RWPE1 (cell line): ENCODE measurements at regions not wholly inside any gene's neighbourhood (a gene's known extent, or its start where the extent isn't known, plus 50 kb on each side); places are given as distances from the start of the nearest gene placed in this dataset.

Experiments
- CTCF ChIA-PET: fragments of 350-600 bp; sonication (Branson Sonifier 250); formaldehyde crosslinking; extraction: SDS; loops from one replicate; lab custom pipeline; 2021; lab: Yijun Ruan, JAX
- POLR2A ChIA-PET: fragments of 400-600 bp; formaldehyde crosslinking; extraction: SDS; loops from one replicate; lab custom pipeline; 2020; ENCODE audit warnings: antibody characterized with exemption; ENCODE audit not compliant: low non-redundant PET; lab: Yijun Ruan, JAX
- DNase-seq: peaks from one replicate; pipeline ENCODE4 v3.0.0; 2012; ENCODE audit warnings: low spot score
- H3K27ac ChIP-seq: fragments of 450-650 bp; 2 replicates; pipeline ENCODE4 v1.5.1; 2017
- TF ChIP-seq, protein P1 (sequence below): fragments of 450-650 bp; conservative IDR thresholded peaks from 2 replicates; pipeline ENCODE4 v1.5.1; 2017; ENCODE audit warnings: low read depth, mild to moderate bottlenecking

DNA sequence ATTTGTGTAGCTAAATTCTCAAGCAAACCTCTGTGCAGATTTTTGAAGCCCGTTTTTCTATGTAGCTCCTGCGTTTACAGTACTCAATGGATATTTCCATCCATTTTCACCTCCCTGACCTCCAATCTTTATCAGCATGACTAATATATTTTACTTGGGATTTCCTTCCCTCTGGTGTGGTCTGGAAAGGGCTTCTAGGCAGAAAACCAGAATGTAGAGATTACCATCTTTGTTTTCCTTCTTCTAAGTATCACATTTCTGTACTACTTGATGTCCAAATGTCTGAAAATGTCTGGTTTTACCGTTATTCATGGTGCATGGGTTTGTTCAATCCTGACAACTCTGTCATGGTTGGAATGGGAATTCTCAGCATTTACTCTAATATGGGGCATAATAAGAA, 907.6 kb upstream of the FLRT2 start:
- H3K27ac ChIP-seq: no peak overlapping the region
- CTCF ChIA-PET: no interaction called here
- POLR2A ChIA-PET: no interaction called here
- TF ChIP-seq, protein P1, sequence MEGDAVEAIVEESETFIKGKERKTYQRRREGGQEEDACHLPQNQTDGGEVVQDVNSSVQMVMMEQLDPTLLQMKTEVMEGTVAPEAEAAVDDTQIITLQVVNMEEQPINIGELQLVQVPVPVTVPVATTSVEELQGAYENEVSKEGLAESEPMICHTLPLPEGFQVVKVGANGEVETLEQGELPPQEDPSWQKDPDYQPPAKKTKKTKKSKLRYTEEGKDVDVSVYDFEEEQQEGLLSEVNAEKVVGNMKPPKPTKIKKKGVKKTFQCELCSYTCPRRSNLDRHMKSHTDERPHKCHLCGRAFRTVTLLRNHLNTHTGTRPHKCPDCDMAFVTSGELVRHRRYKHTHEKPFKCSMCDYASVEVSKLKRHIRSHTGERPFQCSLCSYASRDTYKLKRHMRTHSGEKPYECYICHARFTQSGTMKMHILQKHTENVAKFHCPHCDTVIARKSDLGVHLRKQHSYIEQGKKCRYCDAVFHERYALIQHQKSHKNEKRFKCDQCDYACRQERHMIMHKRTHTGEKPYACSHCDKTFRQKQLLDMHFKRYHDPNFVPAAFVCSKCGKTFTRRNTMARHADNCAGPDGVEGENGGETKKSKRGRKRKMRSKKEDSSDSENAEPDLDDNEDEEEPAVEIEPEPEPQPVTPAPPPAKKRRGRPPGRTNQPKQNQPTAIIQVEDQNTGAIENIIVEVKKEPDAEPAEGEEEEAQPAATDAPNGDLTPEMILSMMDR: no peak
- no peak for DNase-seq

DNA sequence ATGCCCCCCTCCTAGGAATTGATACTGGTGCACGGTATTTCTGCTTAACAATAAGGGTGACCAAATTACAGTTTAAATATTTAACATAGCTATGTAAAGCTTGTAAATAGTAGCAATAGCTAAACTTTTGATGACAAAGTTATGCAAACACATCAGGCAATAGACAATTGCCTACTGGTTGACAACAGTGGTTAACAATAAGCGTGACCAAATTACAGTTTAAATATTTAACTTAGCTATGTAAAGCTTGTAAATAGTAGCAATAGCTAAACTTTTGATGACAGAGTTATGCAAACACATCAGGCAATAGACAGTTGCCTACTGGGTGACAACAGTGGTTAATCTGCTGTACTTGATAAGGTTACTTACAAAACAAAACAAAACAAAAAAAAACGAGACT, 886.5 kb upstream of the FLRT2 start:
- POLR2A ChIA-PET: no interaction called here
- DNase-seq: no peak
- TF ChIP-seq, protein P1: no peak
- no peak overlapping the region for H3K27ac ChIP-seq
- CTCF ChIA-PET: interaction anchor here (0.6 kb wide), 1 partner anchor 393 kb away, joined by 3 read pairs; no protein-coding TSS in a partner anchor

- CTCF ChIA-PET: interaction anchor here (0.7 kb wide), 1 partner anchor 818 kb away, joined by 4 read pairs; no protein-coding TSS in a partner anchor
- TF ChIP-seq, protein P1: no peak
- POLR2A ChIA-PET: no interaction called here
- H3K27ac ChIP-seq: no peak overlapping the region
- no peak for DNase-seq
Measured at GRCh38 chr14:84646786-84647500, 883.0 kb upstream of the FLRT2 start.

- DNase-seq: no peak
- no peak overlapping the region for H3K27ac ChIP-seq
- CTCF ChIA-PET: no interaction called here
- TF ChIP-seq, protein P1: no peak
- POLR2A ChIA-PET: no interaction called here
Measured at GRCh38 chr14:84655014-84655413, 874.9 kb upstream of the FLRT2 start.

DNA sequence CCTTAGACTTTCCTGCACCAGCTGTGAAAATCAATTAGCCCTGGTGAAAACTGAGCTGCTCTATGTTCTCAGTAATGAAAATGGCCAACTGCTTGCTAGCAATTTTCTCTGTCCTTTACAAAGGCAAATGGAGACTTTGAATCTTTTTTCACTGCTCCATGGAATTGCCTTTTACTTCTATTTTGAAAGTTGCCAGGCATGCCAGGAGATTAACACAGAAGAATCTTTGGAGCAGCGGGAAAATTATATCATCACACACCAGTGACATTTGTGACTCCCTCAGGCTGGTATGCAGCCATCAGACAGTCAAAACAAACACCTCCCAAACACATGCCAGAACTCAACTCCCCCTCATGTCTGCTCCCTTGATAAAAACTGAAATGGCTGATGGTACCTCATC, 872.0 kb upstream of the FLRT2 start:
- TF ChIP-seq, protein P1: no peak
- no peak overlapping the region for H3K27ac ChIP-seq
- CTCF ChIA-PET: no interaction called here
- POLR2A ChIA-PET: no interaction called here
- DNase-seq: no peak

GRCh38 chr14:84670796-84671195, 859.1 kb upstream of the FLRT2 start:
- ChIA-PET POLR2A (no interaction called here), CTCF (no interaction called here)
- no peak overlapping the region for H3K27ac ChIP-seq
- TF ChIP-seq, protein P1: no peak
- DNase-seq: no peak
